IPS DF 19.7 (cell line): ENCODE measurements at regions not wholly inside any gene's neighbourhood (a gene's known extent, or its start where the extent isn't known, plus 50 kb on each side); places are given as distances from the start of the nearest gene placed in this dataset.
"Not testable (repeated sequence)": the region's sequence is repeated elsewhere in the genome, so short reads cannot be mapped to it uniquely, and the experiment has no call there.

ENCODE experiments used
- DNase-seq: peaks from one replicate; pipeline ENCODE4 v3.0.0-alpha.2; 2013; ENCODE audit warnings: low read depth, low spot score

- no peak for DNase-seq
These were observed 406.8 kb upstream of the FAM98A start for GRCh38 chr2:34005901-34006300.

DNA sequence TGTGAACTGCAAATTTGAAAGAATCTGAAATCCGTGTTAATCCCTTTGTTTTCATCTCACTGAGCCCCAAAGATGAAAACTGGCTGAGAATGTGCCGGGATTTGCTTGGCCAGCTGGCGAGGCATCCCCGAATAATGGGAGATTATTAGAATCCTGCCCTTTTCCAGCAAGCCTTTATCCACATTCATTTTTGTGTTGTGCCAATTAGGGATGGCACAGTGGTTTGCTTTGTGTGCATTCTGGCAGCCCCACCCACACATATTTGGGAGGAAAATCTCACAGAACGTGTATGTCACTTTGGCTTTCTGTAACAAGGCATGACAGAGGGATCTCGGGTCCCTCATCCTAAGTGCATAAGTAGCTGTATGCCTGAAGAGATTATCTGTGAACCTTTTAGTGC is 405.8 kb upstream of the FAM98A start:
- no peak for DNase-seq

DNA sequence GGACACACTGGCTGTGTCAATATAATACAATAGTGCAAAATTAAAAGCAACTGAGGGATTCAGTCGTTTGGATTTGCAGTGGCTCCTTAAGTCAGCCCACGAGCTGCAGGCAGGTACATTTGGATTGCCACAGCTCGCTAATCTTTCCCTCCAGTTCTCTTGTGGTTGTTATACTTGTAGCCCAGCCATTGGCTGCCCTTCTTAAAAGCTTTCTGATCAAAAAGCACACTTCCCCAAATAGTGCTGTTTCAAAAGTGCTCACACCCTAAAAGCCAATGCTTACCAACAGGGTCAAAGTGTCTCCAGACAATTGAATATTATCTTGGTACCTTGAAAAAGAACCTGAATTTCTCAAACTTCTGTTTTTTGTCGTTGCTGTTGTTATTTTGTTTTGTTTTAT is 404.7 kb upstream of the FAM98A start:
- DNase-seq: no peak

DNA sequence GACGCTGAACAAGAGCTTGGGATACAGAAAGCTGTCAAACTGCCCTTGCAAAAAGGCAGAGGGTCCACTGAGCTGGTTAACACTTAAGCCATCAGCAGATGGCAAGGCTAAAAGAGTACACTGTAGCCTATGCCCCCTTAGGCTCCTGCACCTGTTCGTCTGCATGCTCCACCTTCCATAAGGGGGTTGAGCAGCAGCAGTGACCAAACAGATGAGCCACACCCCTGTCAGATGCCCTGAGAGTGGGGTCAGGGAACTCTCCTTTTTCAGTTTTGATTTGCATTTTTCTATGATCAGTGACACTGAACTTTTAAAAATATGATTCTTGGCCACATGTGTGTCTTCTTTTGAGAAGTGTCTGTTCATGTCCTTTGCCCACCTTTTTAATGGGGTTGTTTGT is 402.5 kb upstream of the FAM98A start:
- DNase-seq: no peak

GRCh38 chr2:33984131-33984530 is 385.0 kb upstream of the FAM98A start:
- DNase-seq: no peak

GRCh38 chr2:33978471-33978870 is 379.4 kb upstream of the FAM98A start:
- DNase-seq: no peak

DNA sequence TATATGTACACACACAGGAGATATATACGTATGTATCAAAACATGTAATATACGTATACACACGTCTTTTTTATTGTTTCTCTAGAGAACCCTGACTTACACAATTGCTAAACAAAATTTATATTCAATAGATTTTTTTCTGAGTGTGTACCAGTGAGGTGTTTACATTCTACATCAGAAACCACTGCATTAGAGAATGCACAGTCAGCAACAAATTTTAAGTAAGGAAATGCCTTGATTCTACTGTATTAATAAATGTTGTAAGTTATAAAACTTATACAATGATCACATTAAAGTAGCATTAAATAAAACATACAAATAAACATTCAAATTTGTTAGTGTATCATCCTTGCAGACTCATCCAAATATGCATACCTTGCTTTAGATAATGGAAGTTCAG is 376.4 kb upstream of the FAM98A start:
- DNase-seq: no peak

DNA sequence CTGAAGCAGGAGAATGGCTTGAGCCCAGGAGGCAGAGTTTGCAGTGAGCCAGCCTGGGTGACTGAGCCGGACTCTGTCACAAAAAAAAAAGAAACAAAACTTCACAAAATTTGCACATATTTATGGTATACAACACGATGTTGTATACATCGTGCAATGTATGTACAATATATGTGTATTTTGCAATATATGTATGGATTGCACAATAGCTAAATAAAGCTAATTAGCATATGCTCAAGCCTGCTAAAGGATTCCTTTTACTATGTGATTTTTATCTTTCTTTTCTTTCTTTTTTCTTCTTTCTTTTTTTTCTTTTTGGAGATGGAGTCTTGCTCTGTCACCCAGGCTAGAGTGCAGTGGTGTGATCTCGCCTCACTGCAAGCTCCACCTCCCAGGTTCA is 368.0 kb upstream of the FAM98A start:
- DNase-seq: no peak

- no peak for DNase-seq
These were observed 359.5 kb upstream of the FAM98A start for GRCh38 chr2:33958591-33958990.

DNA sequence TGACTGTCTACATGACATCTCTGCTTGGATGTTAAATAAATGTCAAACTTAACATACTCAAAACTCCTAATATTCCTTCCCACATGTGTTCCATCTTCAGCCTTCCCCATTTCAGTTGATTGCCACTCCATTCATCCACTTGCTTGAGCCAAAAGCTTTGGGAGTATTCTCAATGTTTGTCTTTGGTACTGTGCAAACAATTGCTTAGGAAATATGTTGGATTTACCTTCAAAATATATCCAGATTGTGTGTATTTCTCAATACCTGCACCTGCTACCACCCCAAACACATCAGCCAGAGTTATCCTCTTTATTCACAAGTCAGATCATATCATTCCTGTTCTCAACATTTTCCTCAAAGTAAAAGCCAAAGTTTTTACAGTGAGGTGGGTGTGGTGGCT is 350.3 kb upstream of the FAM98A start:
- DNase-seq: no peak

GRCh38 chr2:33946193-33946592 is 347.1 kb upstream of the FAM98A start:
- DNase-seq: no peak

DNA sequence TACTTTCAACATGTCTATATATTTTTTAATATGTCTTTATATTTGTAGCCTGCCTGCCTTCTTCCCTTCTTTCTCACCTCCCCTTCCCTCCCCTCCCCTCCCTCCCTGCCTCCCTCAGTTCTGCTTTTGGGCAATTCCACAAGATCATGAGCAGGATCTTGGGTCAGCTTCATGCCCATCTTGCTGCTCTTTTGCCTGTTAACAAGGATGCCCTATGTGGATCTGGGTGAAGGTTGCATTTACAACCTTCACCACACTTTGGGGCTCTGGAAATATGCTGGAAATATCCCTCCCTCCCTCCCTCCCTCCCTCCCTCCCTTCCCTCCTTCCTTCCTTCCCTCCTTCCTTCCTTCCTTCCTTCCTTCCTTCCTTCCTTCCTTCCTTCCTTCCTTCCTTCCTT is 334.1 kb upstream of the FAM98A start:
- DNase-seq: no peak

GRCh38 chr2:33931164-33931563 is 332.1 kb upstream of the FAM98A start:
- DNase-seq: no peak

DNA sequence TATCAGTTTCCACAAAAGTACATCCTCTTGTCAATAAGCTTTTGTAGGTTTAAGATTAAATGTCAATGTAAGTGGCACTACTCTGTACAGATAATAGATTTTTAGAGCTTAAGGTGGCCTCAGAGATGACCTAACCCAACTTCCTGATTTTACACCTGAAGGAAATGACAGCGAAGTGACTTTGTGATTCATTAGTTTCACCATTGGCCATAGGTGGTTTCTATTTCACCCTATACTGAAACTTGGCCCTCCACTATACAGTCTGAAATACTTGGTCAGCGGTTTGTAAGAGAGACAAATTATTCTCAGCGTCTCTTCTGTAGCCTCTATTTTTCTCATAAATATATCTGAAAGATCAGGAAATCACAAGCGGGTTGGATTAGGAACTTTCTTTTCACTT is 330.4 kb upstream of the FAM98A start:
- no peak for DNase-seq

- DNase-seq: no peak
These were observed 328.7 kb upstream of the FAM98A start for GRCh38 chr2:33927756-33928155.

DNA sequence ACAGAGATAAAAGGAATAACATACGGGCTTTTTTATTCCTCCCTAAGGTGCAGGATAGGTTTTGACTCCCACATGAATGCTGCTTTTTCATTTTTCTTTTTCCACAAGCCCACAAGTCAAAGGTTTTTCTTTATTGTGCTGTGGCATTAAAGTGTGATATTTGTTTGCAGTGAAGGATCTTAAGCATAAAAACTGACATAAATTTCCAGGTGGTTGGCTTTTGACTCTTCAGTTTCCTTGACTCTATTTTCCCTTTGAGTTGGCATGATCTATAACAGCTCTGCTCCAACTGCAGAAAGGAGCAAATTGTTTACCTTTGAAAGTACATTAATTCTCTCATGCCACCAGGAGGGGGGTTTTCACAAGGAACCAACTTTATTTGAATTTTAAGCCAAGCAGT is 326.2 kb upstream of the FAM98A start:
- no peak for DNase-seq

GRCh38 chr2:33924586-33925169 is 325.6 kb upstream of the FAM98A start:
- DNase-seq: no peak

GRCh38 chr2:33917252-33917651 is 318.2 kb upstream of the FAM98A start:
- DNase-seq: no peak

DNA sequence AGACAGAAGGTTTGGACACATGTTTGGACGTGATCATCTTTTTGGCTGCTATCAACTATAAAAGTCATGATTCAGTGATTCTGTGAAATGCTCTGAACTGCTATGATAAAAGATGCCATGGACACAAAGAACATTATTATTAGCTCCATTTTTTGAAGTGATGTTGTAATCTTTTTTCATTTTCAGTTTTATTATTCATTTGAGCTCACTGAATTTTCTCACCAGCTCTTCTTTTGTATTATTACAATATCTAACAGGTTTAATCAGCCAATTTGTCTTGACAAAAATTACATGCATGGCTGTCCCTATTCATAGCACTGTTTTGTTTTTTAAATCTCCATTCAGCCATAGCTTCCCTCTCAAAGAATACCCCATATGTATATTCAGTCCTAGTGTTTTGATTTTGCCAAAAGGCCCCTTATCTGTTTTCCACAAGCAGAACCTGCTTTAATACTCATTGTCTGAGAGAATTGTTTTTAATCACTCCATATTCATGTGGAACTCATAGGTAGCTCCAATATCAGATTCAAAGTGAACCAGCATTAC is 314.0 kb upstream of the FAM98A start:
- no peak for DNase-seq

DNA sequence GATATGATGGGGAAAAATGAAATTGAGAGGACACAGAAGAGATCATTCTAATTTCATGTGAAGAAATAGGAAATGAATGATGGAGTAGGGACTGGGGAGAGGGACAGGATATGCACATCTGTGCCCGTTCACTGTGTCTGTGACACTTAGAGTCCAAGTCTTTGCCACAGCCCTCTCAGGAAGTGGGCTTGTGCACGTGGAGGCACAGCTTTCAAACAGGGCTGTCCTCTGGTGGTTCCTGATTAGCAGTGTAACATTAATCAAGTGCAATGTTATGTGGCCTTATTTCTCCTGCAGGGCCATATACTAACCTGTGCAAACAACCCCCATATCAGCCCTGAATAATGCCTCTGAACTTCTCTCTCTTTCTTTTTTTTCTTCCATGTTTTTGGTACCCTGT is 312.2 kb upstream of the FAM98A start:
- DNase-seq: no peak

- DNase-seq: no peak
These were observed 311.0 kb upstream of the FAM98A start for GRCh38 chr2:33909945-33910695.

- no peak for DNase-seq
These were observed 308.8 kb upstream of the FAM98A start for GRCh38 chr2:33907866-33908265.

- not testable (repeated sequence) for DNase-seq
These were observed 307.0 kb upstream of the FAM98A start for GRCh38 chr2:33906129-33906528.
